ENCODE measurements at regions not wholly inside any gene's neighbourhood (a gene's known extent, or its start where the extent isn't known, plus 50 kb on each side); places are given as distances from the start of the nearest gene placed in this dataset.

DNA sequence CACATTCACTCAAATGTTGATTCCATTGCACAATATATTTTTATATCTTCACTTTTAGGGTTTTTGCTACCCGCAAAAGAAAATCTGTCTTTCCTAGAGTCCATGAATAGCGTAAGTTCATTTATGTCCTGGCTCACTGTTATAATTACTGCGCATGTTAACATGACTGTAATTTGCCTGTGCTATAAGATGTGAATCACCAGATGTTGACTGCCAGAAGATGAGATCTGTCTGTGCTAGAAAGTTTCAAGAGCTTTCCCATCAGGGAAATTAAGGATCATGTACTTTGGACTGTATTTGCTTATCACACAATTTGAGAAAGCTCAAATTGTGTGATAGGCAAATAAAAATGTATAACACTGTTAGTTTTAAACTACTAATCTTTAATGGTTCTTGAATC, 322.5 kb downstream of the CHL1 start:
- H4K20me1 ChIP-seq (ENCODE audit: insufficient read depth): no peaks in the 10 kb centered on the region
- 80% methylated on average over 3 of the region's 3 CpGs for WGBS (ENCODE audit: low lambda C conversion rate)
- H3K9ac ChIP-seq: no peak overlapping the region
- H3K9me2 ChIP-seq: no peaks in the 10 kb centered on the region
- TF ChIP-seq TAF1 (IDR thresholded peaks at IDR 0.05; ENCODE audit: borderline replicate concordance, low read depth, low read length) (no peak), GATA2 (CRISPR knock-in tag; IDR thresholded peaks at IDR 0.05) (no peak), NRF1 (IDR thresholded peaks at IDR 0.05; ENCODE audit: low read depth, low read length) (no peak)
- H3K27ac ChIP-seq (ENCODE audit: low read depth in 2 of 2, low read length in 1 of 2): no peak overlapping the region
- no peak overlapping the region for H3K4me2 ChIP-seq
- ChIA-PET POLR2A (no interaction called here), CTCF (interaction anchor here (1.6 kb wide), 1 partner anchor 17 kb away, joined by 6 read pairs; no protein-coding TSS in a partner anchor)
- H3K4me3 ChIP-seq (ENCODE audit: low read depth in 2 of 2, low read length in 1 of 2): no peak overlapping the region
- no peaks in the 10 kb centered on the region for H3K36me3 ChIP-seq (replicated peaks in 1 of 2; ENCODE audit: control insufficient read depth in 1 of 2, insufficient read depth in 2 of 2, low read length in 1 of 2)
- no peaks in the 10 kb centered on the region for H3K9me3 ChIP-seq
- H3F3A ChIP-seq (replicated peaks; ENCODE audit: insufficient read depth): no peaks in the 10 kb centered on the region
- no peak for DNase-seq
- H2AFZ ChIP-seq (ENCODE audit: low read depth): no peak overlapping the region
- no peaks in the 10 kb centered on the region for H3K27me3 ChIP-seq (ENCODE audit: insufficient read depth)
- no peaks in the 10 kb centered on the region for H3K79me2 ChIP-seq (ENCODE audit: insufficient read depth)
- H3K4me1 ChIP-seq (ENCODE audit: control insufficient read depth in 1 of 2, insufficient read depth in 2 of 2, low read depth in 1 of 2, low read length in 1 of 2): no peaks in the 10 kb centered on the region

DNA sequence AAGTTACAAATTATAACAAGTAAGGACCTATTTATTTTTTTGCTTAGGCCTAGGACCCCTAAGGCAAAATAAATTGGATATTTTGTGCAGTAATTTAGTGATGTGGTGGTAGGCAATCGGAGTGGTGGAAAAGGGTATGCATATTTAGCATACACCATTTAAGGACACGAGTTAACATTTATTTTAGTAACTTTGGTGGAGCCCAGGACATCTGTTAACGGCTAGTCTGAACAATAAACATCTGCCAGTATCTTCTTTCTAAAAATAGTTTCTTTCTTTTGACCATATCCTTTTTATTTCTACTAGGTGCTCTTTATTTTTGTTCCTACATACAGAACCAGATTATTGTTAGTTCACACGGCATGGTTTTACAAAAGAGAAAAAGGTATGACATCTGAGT, 326.3 kb downstream of the CHL1 start:
- no peaks in the 10 kb centered on the region for H3F3A ChIP-seq (replicated peaks; ENCODE audit: insufficient read depth)
- no peak for TF ChIP-seq EP300 (IDR thresholded peaks at IDR 0.05; ENCODE audit: borderline replicate concordance in 1 of 2, low read depth in 1 of 2, low read length in 1 of 2)
- TF ChIP-seq SIN3A (IDR thresholded peaks at IDR 0.05; ENCODE audit: borderline replicate concordance, low read depth, low read length): no peak
- TF ChIP-seq POLR2AphosphoS5 (IDR thresholded peaks at IDR 0.05; ENCODE audit: low read depth, low read length): no peak
- TF ChIP-seq, protein P1, sequence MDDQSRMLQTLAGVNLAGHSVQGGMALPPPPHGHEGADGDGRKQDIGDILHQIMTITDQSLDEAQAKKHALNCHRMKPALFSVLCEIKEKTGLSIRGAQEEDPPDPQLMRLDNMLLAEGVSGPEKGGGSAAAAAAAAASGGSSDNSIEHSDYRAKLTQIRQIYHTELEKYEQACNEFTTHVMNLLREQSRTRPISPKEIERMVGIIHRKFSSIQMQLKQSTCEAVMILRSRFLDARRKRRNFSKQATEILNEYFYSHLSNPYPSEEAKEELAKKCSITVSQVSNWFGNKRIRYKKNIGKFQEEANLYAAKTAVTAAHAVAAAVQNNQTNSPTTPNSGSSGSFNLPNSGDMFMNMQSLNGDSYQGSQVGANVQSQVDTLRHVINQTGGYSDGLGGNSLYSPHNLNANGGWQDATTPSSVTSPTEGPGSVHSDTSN (IDR thresholded peaks at IDR 0.05): no peak
- TF ChIP-seq, protein P2, sequence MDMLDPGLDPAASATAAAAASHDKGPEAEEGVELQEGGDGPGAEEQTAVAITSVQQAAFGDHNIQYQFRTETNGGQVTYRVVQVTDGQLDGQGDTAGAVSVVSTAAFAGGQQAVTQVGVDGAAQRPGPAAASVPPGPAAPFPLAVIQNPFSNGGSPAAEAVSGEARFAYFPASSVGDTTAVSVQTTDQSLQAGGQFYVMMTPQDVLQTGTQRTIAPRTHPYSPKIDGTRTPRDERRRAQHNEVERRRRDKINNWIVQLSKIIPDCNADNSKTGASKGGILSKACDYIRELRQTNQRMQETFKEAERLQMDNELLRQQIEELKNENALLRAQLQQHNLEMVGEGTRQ (IDR thresholded peaks at IDR 0.05; ENCODE audit: borderline replicate concordance, low read depth, low read length): no peak
- no peak for TF ChIP-seq MXI1 (IDR thresholded peaks at IDR 0.05; ENCODE audit: low read depth, low read length)
- no peak for TF ChIP-seq FOXJ3 (CRISPR knock-in tag; IDR thresholded peaks at IDR 0.05)
- no peak for TF ChIP-seq REST (IDR thresholded peaks at IDR 0.05; ENCODE audit: low read depth, low read length)
- TF ChIP-seq MAX (IDR thresholded peaks at IDR 0.05; ENCODE audit: low read depth): no peak
- TF ChIP-seq RFX5 (IDR thresholded peaks at IDR 0.05; ENCODE audit: low read length): no peak
- TF ChIP-seq EZH2phosphoT487 (IDR thresholded peaks at IDR 0.05; ENCODE audit: borderline replicate concordance, low read depth): no peak
- TF ChIP-seq, protein P3, sequence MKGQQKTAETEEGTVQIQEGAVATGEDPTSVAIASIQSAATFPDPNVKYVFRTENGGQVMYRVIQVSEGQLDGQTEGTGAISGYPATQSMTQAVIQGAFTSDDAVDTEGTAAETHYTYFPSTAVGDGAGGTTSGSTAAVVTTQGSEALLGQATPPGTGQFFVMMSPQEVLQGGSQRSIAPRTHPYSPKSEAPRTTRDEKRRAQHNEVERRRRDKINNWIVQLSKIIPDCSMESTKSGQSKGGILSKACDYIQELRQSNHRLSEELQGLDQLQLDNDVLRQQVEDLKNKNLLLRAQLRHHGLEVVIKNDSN (IDR thresholded peaks at IDR 0.05; ENCODE audit: borderline replicate concordance, low read depth): no peak
- TF ChIP-seq MEF2A (IDR thresholded peaks at IDR 0.05; ENCODE audit: borderline replicate concordance, low read depth): no peak
- TF ChIP-seq ELF1 (IDR thresholded peaks at IDR 0.05): no peak
- no peak for TF ChIP-seq NRF1 (IDR thresholded peaks at IDR 0.05; ENCODE audit: low read depth, low read length)
- TF ChIP-seq CHD2 (IDR thresholded peaks at IDR 0.05; ENCODE audit: low read length, partially characterized antibody): no peak
- TF ChIP-seq, protein P4, sequence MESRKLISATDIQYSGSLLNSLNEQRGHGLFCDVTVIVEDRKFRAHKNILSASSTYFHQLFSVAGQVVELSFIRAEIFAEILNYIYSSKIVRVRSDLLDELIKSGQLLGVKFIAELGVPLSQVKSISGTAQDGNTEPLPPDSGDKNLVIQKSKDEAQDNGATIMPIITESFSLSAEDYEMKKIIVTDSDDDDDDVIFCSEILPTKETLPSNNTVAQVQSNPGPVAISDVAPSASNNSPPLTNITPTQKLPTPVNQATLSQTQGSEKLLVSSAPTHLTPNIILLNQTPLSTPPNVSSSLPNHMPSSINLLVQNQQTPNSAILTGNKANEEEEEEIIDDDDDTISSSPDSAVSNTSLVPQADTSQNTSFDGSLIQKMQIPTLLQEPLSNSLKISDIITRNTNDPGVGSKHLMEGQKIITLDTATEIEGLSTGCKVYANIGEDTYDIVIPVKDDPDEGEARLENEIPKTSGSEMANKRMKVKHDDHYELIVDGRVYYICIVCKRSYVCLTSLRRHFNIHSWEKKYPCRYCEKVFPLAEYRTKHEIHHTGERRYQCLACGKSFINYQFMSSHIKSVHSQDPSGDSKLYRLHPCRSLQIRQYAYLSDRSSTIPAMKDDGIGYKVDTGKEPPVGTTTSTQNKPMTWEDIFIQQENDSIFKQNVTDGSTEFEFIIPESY (IDR thresholded peaks at IDR 0.05; ENCODE audit: borderline replicate concordance, low read depth): no peak
- no peak for TF ChIP-seq SMC3 (IDR thresholded peaks at IDR 0.05; ENCODE audit: low read depth, low read length)

More for the DNA sequence above, 326.3 kb downstream of the CHL1 start:
- no peaks in the 10 kb centered on the region for H3K79me2 ChIP-seq (ENCODE audit: insufficient read depth)
- H3K4me3 ChIP-seq (ENCODE audit: low read depth in 2 of 2, low read length in 1 of 2): no peak overlapping the region
- DNase-seq: no peak
- no peaks in the 10 kb centered on the region for H3K4me1 ChIP-seq (ENCODE audit: control insufficient read depth in 1 of 2, insufficient read depth in 2 of 2, low read depth in 1 of 2, low read length in 1 of 2)
- H3K9me3 ChIP-seq: no peaks in the 10 kb centered on the region
- no peaks in the 10 kb centered on the region for H3K9me2 ChIP-seq
- WGBS (ENCODE audit: low lambda C conversion rate): 14% methylated on average over 4 of the region's 4 CpGs
- POLR2A ChIA-PET: no interaction called here
- no peak overlapping the region for H3K4me2 ChIP-seq
- H3K36me3 ChIP-seq (replicated peaks in 1 of 2; ENCODE audit: control insufficient read depth in 1 of 2, insufficient read depth in 2 of 2, low read length in 1 of 2): no peaks in the 10 kb centered on the region
- no peaks in the 10 kb centered on the region for H3K27me3 ChIP-seq (ENCODE audit: insufficient read depth)
- CTCF ChIA-PET: no interaction called here
- no peak overlapping the region for H3K27ac ChIP-seq (ENCODE audit: low read depth in 2 of 2, low read length in 1 of 2)
- no peak overlapping the region for H2AFZ ChIP-seq (ENCODE audit: low read depth)
- H3K9ac ChIP-seq: no peak overlapping the region
- no peaks in the 10 kb centered on the region for H4K20me1 ChIP-seq (ENCODE audit: insufficient read depth)
